Fibroblast of mammary gland (primary cell): ENCODE measurements at regions not wholly inside any gene's neighbourhood (a gene's known extent, or its start where the extent isn't known, plus 50 kb on each side); places are given as distances from the start of the nearest gene placed in this dataset.

ENCODE experiments used
- DNase-seq: peaks from one replicate; pipeline ENCODE4 v3.0.0-alpha.2; 2010; ENCODE audit warnings: low read depth
- H3K4me3 ChIP-seq: 2 replicates; pipeline ENCODE4 v1.5.1; 2011; ENCODE audit warnings: low read depth, mild to moderate bottlenecking, low read length, moderate library complexity; ENCODE audit not compliant: control insufficient read depth
- CTCF ChIP-seq: conservative IDR thresholded peaks from 2 replicates; pipeline ENCODE4 v1.5.1; 2011; ENCODE audit warnings: low read depth, low read length, inconsistent platforms; ENCODE audit not compliant: control insufficient read depth, insufficient read depth

- H3K4me3 ChIP-seq: no peak overlapping the region
- TF ChIP-seq CTCF: no peak
- no peak for DNase-seq
Measured at GRCh38 chr1:42037161-42037560, 116.0 kb upstream of the GUCA2B start.

GRCh38 chr1:42035830-42036604 is 117.2 kb upstream of the GUCA2B start:
- no peak for TF ChIP-seq CTCF
- DNase-seq: peak; percentile 82
- H3K4me3 ChIP-seq: peak overlapping the region; percentile 62

- TF ChIP-seq CTCF: no peak
- peak; percentile 8 for DNase-seq
- peak overlapping the region; percentile 57 for H3K4me3 ChIP-seq
Measured at GRCh38 chr1:42035205-42035829, 116.6 kb upstream of the HIVEP3 start.

GRCh38 chr1:42034426-42034825 is 115.7 kb upstream of the HIVEP3 start:
- no peak for TF ChIP-seq CTCF
- no peak overlapping the region for H3K4me3 ChIP-seq
- no peak for DNase-seq

- no peak for DNase-seq
- TF ChIP-seq CTCF: no peak
- H3K4me3 ChIP-seq: no peak overlapping the region
Measured at GRCh38 chr1:42033629-42034028, 114.9 kb upstream of the HIVEP3 start.

- H3K4me3 ChIP-seq: no peak overlapping the region
- no peak for DNase-seq
- no peak for TF ChIP-seq CTCF
Measured at GRCh38 chr1:42017730-42018129, 99.0 kb upstream of the HIVEP3 start.
